ENCODE measurements at regions not wholly inside any gene's neighbourhood (a gene's known extent, or its start where the extent isn't known, plus 50 kb on each side); places are given as distances from the start of the nearest gene placed in this dataset.

DNA sequence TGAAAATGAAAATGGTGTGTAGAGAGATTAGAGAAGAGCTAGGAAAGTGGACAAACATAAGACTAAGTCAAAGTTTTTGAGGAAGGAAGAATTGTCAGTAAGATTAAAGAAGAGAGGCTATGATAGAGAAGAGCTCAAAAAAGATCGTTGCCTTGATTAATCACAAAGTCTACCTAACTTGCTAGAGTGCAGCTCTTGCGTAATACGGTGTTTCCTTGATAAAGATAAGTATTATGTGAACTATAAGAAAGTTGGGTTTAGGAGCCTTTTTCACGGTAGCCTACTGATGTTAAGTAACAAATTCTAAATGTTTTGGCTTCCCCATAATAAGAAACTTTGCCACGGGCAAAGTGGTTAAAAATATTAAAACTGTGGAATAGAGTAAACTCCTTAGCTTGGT is 226.4 kb upstream of the NRXN1 start:
- Histone ChIP-seq H3K4me3 (ENCODE audit: low read length in 2 of 2) (no peak overlapping the region), H3K9me3 (ENCODE audit: control insufficient read depth in 2 of 2, insufficient read depth in 1 of 2, low read length in 1 of 2) (no peaks in the 10 kb centered on the region), H3K27ac (ENCODE audit: low read depth in 1 of 2, low read length in 1 of 2) (no peak overlapping the region), H3K4me1 (ENCODE audit: control insufficient read depth in 2 of 2, insufficient read depth in 2 of 2, low read length in 2 of 2) (no peaks in the 10 kb centered on the region), H3K36me3 (ENCODE audit: control insufficient read depth in 2 of 2, insufficient read depth in 2 of 2, low read length in 1 of 2) (no peaks in the 10 kb centered on the region), H3K27me3 (ENCODE audit: control insufficient read depth in 2 of 2, insufficient read depth in 1 of 2, low read length in 1 of 2) (no peaks in the 10 kb centered on the region)
- no peak for DNase-seq (ENCODE audit: low read depth in 6 of 9, low spot score in 9 of 9)
- 90% methylated on average over 5 of the region's 5 CpGs for WGBS

DNA sequence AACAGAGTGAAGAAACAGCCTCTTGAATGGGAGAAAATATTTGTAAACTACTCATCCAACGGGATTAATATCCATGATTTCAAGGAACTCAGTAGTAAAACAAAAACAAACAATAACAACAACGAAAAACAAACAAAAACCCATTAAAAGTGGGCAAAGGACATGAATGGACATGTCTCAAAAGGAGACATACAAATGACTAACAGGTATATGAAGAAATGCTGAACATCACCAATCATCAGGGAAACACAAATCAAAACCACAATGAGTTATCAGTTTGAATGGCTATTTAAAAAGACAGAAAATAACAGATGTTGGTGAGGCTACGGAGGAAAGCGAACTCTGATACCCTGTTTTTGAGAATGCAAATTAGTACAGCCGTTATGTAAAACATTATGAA is 224.8 kb upstream of the NRXN1 start:
- no peak for DNase-seq (ENCODE audit: low read depth in 6 of 9, low spot score in 9 of 9)
- Histone ChIP-seq H3K9me3 (ENCODE audit: control insufficient read depth in 2 of 2, insufficient read depth in 1 of 2, low read length in 1 of 2) (peaks cover 0 to 4% of the 10 kb centered on the region in 2 donors), H3K4me1 (ENCODE audit: control insufficient read depth in 2 of 2, insufficient read depth in 2 of 2, low read length in 2 of 2) (no peaks in the 10 kb centered on the region), H3K4me3 (ENCODE audit: low read length in 2 of 2) (no peak overlapping the region), H3K27ac (ENCODE audit: low read depth in 1 of 2, low read length in 1 of 2) (no peak overlapping the region), H3K36me3 (ENCODE audit: control insufficient read depth in 2 of 2, insufficient read depth in 2 of 2, low read length in 1 of 2) (no peaks in the 10 kb centered on the region), H3K27me3 (ENCODE audit: control insufficient read depth in 2 of 2, insufficient read depth in 1 of 2, low read length in 1 of 2) (no peaks in the 10 kb centered on the region)
- 91% methylated on average over 5 of the region's 5 CpGs for WGBS

GRCh38 chr2:51251356-51251755 is 219.4 kb upstream of the NRXN1 start:
- Histone ChIP-seq H3K27ac (ENCODE audit: low read depth in 1 of 2, low read length in 1 of 2) (no peak overlapping the region), H3K4me3 (ENCODE audit: low read length in 2 of 2) (no peak overlapping the region), H3K9me3 (ENCODE audit: control insufficient read depth in 2 of 2, insufficient read depth in 1 of 2, low read length in 1 of 2) (peaks cover 0 to 10% of the 10 kb centered on the region in 2 donors), H3K36me3 (ENCODE audit: control insufficient read depth in 2 of 2, insufficient read depth in 2 of 2, low read length in 1 of 2) (no peaks in the 10 kb centered on the region), H3K27me3 (ENCODE audit: control insufficient read depth in 2 of 2, insufficient read depth in 1 of 2, low read length in 1 of 2) (no peaks in the 10 kb centered on the region), H3K4me1 (ENCODE audit: control insufficient read depth in 2 of 2, insufficient read depth in 2 of 2, low read length in 2 of 2) (no peaks in the 10 kb centered on the region)
- 91% methylated on average over 2 of the region's 2 CpGs for WGBS
- no peak for DNase-seq (ENCODE audit: low read depth in 6 of 9, low spot score in 9 of 9)

- DNase-seq (ENCODE audit: low read depth in 6 of 9, low spot score in 9 of 9), result no peak
- Histone ChIP-seq H3K4me3 (ENCODE audit: low read length in 2 of 2) (no peak overlapping the region), H3K4me1 (ENCODE audit: control insufficient read depth in 2 of 2, insufficient read depth in 2 of 2, low read length in 2 of 2) (no peaks in the 10 kb centered on the region), H3K9me3 (ENCODE audit: control insufficient read depth in 2 of 2, insufficient read depth in 1 of 2, low read length in 1 of 2) (peaks cover 0 to 10% of the 10 kb centered on the region in 2 donors), H3K27me3 (ENCODE audit: control insufficient read depth in 2 of 2, insufficient read depth in 1 of 2, low read length in 1 of 2) (no peaks in the 10 kb centered on the region), H3K36me3 (ENCODE audit: control insufficient read depth in 2 of 2, insufficient read depth in 2 of 2, low read length in 1 of 2) (no peaks in the 10 kb centered on the region), H3K27ac (ENCODE audit: low read depth in 1 of 2, low read length in 1 of 2) (no peak overlapping the region)
- 29% methylated on average over 7 of the region's 7 CpGs for WGBS
Observed at GRCh38 chr2:51247252-51247805, 215.4 kb upstream of the NRXN1 start.

DNA sequence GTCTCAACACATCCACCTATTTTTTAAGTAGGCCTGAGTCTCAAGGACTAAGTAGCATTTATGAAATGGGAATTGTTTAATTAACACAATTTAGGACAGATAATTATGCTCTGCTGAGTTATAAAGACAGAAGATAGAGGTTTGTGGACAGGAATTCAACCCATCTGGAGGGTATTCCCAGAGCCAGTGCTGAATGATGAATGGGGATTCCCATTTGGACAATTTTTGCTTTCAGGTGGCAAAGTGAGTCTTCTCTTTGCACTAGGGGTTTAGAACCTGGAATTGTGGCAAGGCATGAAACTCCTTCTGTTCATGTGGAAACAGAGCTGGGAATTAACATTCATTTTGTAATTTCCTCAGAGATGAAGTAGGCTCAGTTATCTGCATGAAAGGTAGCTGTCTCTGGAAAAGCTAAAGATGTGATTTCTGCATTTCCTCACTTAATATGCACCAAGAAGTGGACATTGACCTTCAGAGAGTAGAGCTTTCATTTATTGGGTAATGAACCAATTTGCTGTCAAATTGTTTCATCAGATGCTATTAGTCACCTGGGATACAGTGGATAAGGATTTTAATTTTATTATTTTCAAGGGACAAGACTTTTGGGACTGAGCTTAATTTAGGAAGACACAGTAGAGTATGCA is 212.1 kb upstream of the NRXN1 start:
- no peak overlapping the region for H3K27ac ChIP-seq (ENCODE audit: low read depth in 1 of 2, low read length in 1 of 2)
- no peak for DNase-seq (ENCODE audit: low read depth in 6 of 9, low spot score in 9 of 9)
- H3K9me3 ChIP-seq (ENCODE audit: control insufficient read depth in 2 of 2, insufficient read depth in 1 of 2, low read length in 1 of 2), result no peaks in the 10 kb centered on the region
- no peak overlapping the region for H3K4me3 ChIP-seq (ENCODE audit: low read length in 2 of 2)
- H3K27me3 ChIP-seq (ENCODE audit: control insufficient read depth in 2 of 2, insufficient read depth in 1 of 2, low read length in 1 of 2), result no peaks in the 10 kb centered on the region
- no peaks in the 10 kb centered on the region for H3K36me3 ChIP-seq (ENCODE audit: control insufficient read depth in 2 of 2, insufficient read depth in 2 of 2, low read length in 1 of 2)
- no peaks in the 10 kb centered on the region for H3K4me1 ChIP-seq (ENCODE audit: control insufficient read depth in 2 of 2, insufficient read depth in 2 of 2, low read length in 2 of 2)

- no peaks in the 10 kb centered on the region for H3K36me3 ChIP-seq (ENCODE audit: control insufficient read depth in 2 of 2, insufficient read depth in 2 of 2, low read length in 1 of 2)
- no peak for DNase-seq (ENCODE audit: low read depth in 6 of 9, low spot score in 9 of 9)
- no peaks in the 10 kb centered on the region for H3K27me3 ChIP-seq (ENCODE audit: control insufficient read depth in 2 of 2, insufficient read depth in 1 of 2, low read length in 1 of 2)
- H3K4me3 ChIP-seq (ENCODE audit: low read length in 2 of 2), result no peak overlapping the region
- H3K9me3 ChIP-seq (ENCODE audit: control insufficient read depth in 2 of 2, insufficient read depth in 1 of 2, low read length in 1 of 2), result no peaks in the 10 kb centered on the region
- no peaks in the 10 kb centered on the region for H3K4me1 ChIP-seq (ENCODE audit: control insufficient read depth in 2 of 2, insufficient read depth in 2 of 2, low read length in 2 of 2)
- H3K27ac ChIP-seq (ENCODE audit: low read depth in 1 of 2, low read length in 1 of 2), result no peak overlapping the region
Observed at GRCh38 chr2:51237626-51238271, 205.8 kb upstream of the NRXN1 start.

- no peaks in the 10 kb centered on the region for H3K36me3 ChIP-seq (ENCODE audit: control insufficient read depth in 2 of 2, insufficient read depth in 2 of 2, low read length in 1 of 2)
- no peak overlapping the region for H3K27ac ChIP-seq (ENCODE audit: low read depth in 1 of 2, low read length in 1 of 2)
- no peaks in the 10 kb centered on the region for H3K4me1 ChIP-seq (ENCODE audit: control insufficient read depth in 2 of 2, insufficient read depth in 2 of 2, low read length in 2 of 2)
- no peak for DNase-seq (ENCODE audit: low read depth in 6 of 9, low spot score in 9 of 9)
- 86% methylated on average over 1 of the region's 1 CpG for WGBS
- peaks cover 0 to 3% of the 10 kb centered on the region in 2 donors for H3K9me3 ChIP-seq (ENCODE audit: control insufficient read depth in 2 of 2, insufficient read depth in 1 of 2, low read length in 1 of 2)
- H3K27me3 ChIP-seq (ENCODE audit: control insufficient read depth in 2 of 2, insufficient read depth in 1 of 2, low read length in 1 of 2), result no peaks in the 10 kb centered on the region
- no peak overlapping the region for H3K4me3 ChIP-seq (ENCODE audit: low read length in 2 of 2)
Observed at GRCh38 chr2:51232027-51232426, 200.1 kb upstream of the NRXN1 start.

DNA sequence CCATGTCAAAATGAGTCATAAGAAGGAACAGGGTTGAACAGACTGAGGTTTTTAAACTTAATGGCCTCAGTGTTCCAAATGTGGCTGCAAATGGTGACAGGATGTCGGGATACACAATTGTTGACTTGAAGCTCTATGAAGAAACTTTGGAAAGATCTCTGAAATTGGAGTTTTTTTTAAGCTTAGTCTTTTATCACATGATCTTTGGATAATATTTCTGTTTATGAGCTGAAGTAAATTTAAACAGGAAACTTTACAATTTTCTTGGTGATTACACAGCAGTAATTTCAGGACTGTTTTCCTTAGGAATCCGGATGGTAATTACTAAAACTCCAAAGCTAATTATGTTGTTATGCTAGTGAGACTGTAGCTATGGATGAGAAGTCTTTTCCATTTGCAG is 199.1 kb upstream of the NRXN1 start:
- no peak for DNase-seq (ENCODE audit: low read depth in 6 of 9, low spot score in 9 of 9)
- no peaks in the 10 kb centered on the region for H3K27me3 ChIP-seq (ENCODE audit: control insufficient read depth in 2 of 2, insufficient read depth in 1 of 2, low read length in 1 of 2)
- no peak overlapping the region for H3K27ac ChIP-seq (ENCODE audit: low read depth in 1 of 2, low read length in 1 of 2)
- peaks cover 0 to 3% of the 10 kb centered on the region in 2 donors for H3K9me3 ChIP-seq (ENCODE audit: control insufficient read depth in 2 of 2, insufficient read depth in 1 of 2, low read length in 1 of 2)
- H3K4me3 ChIP-seq (ENCODE audit: low read length in 2 of 2), result no peak overlapping the region
- no peaks in the 10 kb centered on the region for H3K4me1 ChIP-seq (ENCODE audit: control insufficient read depth in 2 of 2, insufficient read depth in 2 of 2, low read length in 2 of 2)
- WGBS, result 89% methylated on average over 2 of the region's 2 CpGs
- no peaks in the 10 kb centered on the region for H3K36me3 ChIP-seq (ENCODE audit: control insufficient read depth in 2 of 2, insufficient read depth in 2 of 2, low read length in 1 of 2)

GRCh38 chr2:51225377-51225776 is 193.4 kb upstream of the NRXN1 start:
- no peaks in the 10 kb centered on the region for H3K4me1 ChIP-seq (ENCODE audit: control insufficient read depth in 2 of 2, insufficient read depth in 2 of 2, low read length in 2 of 2)
- no peak overlapping the region for H3K27ac ChIP-seq (ENCODE audit: low read depth in 1 of 2, low read length in 1 of 2)
- no peaks in the 10 kb centered on the region for H3K36me3 ChIP-seq (ENCODE audit: control insufficient read depth in 2 of 2, insufficient read depth in 2 of 2, low read length in 1 of 2)
- no peak overlapping the region for H3K4me3 ChIP-seq (ENCODE audit: low read length in 2 of 2)
- no peaks in the 10 kb centered on the region for H3K27me3 ChIP-seq (ENCODE audit: control insufficient read depth in 2 of 2, insufficient read depth in 1 of 2, low read length in 1 of 2)
- WGBS, result 86% methylated on average over 3 of the region's 3 CpGs
- peaks cover 0 to 3% of the 10 kb centered on the region in 2 donors for H3K9me3 ChIP-seq (ENCODE audit: control insufficient read depth in 2 of 2, insufficient read depth in 1 of 2, low read length in 1 of 2)
- DNase-seq (ENCODE audit: low read depth in 6 of 9, low spot score in 9 of 9), result no peak
